Rectal smooth muscle tissue (tissue), 1 donor: ENCODE measurements at regions not wholly inside any gene's neighbourhood (a gene's known extent, or its start where the extent isn't known, plus 50 kb on each side); places are given as distances from the start of the nearest gene placed in this dataset.

Experiments
- H3K27ac ChIP-seq: one replicate; pipeline ENCODE4 v1.7.0; 2013; ENCODE audit warnings: low read depth, low read length, inconsistent platforms
- H3K27me3 ChIP-seq: one replicate; pipeline ENCODE4 v1.7.0; 2013; ENCODE audit warnings: low read length; ENCODE audit not compliant: control insufficient read depth, insufficient read depth
- H3K36me3 ChIP-seq: one replicate; pipeline ENCODE4 v1.7.0; 2013; ENCODE audit warnings: low read length; ENCODE audit not compliant: control insufficient read depth, insufficient read depth
- H3K4me1 ChIP-seq: one replicate; pipeline ENCODE4 v1.7.0; 2013; ENCODE audit warnings: low read length; ENCODE audit not compliant: control insufficient read depth, insufficient read depth
- H3K4me3 ChIP-seq: one replicate; pipeline ENCODE4 v1.7.0; 2013; ENCODE audit warnings: low read length
- H3K9ac ChIP-seq: one replicate; pipeline ENCODE4 v1.7.0; 2013; ENCODE audit warnings: low read length

DNA sequence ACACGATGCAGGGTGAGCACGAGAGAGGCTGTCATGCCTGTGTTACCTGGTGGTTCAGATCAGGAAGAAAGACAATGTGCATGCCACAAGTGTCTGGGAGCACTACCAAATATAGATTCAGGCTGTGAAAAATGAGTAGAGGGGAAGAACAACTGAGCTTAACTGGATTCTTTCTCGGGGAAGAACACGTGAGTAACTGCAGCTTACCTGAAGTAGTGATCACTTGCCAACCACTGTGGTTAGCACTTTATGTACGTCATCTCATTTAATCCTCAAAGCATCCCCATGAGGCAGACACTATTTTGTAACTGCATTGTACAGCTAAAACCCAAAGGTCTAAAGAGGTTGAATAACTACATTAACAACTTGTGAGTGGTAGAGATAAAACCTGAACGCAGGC is 746.2 kb downstream of the TUSC7 start:
- Histone ChIP-seq H3K27ac (no peak overlapping the region), H3K27me3 (no peaks in the 10 kb centered on the region), H3K4me3 (no peak overlapping the region), H3K36me3 (no peaks in the 10 kb centered on the region), H3K4me1 (no peaks in the 10 kb centered on the region), H3K9ac (no peak overlapping the region)

- H3K27ac ChIP-seq = no peak overlapping the region
- H3K36me3 ChIP-seq = no peaks in the 10 kb centered on the region
- no peaks in the 10 kb centered on the region for H3K27me3 ChIP-seq
- H3K4me3 ChIP-seq = no peak overlapping the region
- H3K4me1 ChIP-seq = no peaks in the 10 kb centered on the region
- no peak overlapping the region for H3K9ac ChIP-seq
Measured at GRCh38 chr3:117463276-117464115, 753.9 kb downstream of the TUSC7 start.

- Histone ChIP-seq H3K4me1 (no peaks in the 10 kb centered on the region), H3K27ac (no peak overlapping the region), H3K27me3 (no peaks in the 10 kb centered on the region), H3K9ac (no peak overlapping the region), H3K36me3 (no peaks in the 10 kb centered on the region), H3K4me3 (no peak overlapping the region)
Measured at GRCh38 chr3:117471831-117472230, 762.3 kb downstream of the TUSC7 start.

- Histone ChIP-seq H3K36me3 (no peaks in the 10 kb centered on the region), H3K27ac (no peak overlapping the region), H3K9ac (no peak overlapping the region), H3K4me1 (no peaks in the 10 kb centered on the region), H3K4me3 (no peak overlapping the region), H3K27me3 (no peaks in the 10 kb centered on the region)
Measured at GRCh38 chr3:117473981-117474538, 764.5 kb downstream of the TUSC7 start.

- Histone ChIP-seq H3K4me3 (no peak overlapping the region), H3K4me1 (no peaks in the 10 kb centered on the region), H3K27me3 (no peaks in the 10 kb centered on the region), H3K27ac (no peak overlapping the region), H3K36me3 (no peaks in the 10 kb centered on the region), H3K9ac (no peak overlapping the region)
Measured at GRCh38 chr3:117476572-117476971, 767.0 kb downstream of the TUSC7 start.

DNA sequence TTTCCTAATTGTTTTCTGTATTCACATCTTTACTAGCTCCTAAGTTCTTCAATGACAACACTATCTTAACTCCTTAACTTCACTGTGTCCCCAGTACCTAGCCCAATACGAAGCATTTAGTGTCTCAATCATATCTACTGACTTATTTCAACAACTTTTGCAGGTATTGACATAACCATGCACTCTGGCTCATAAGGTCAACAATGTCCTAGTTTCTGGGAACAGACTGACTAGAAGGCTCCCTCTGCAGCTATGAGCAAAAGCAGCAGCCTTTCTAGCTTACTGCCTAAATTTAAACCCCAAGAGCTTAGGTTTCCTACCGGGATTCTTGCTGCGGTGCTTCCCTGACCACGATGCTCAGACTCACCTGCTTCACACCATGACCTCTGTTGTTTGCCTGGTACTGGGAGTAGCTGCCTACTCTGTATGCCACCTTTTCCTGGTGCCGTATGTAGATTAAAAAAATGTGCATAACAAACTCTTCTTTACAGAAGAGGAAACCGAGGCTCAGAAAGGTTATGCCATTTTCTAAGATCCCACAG is 767.7 kb downstream of the TUSC7 start:
- H3K4me1 ChIP-seq = no peaks in the 10 kb centered on the region
- no peak overlapping the region for H3K4me3 ChIP-seq
- H3K36me3 ChIP-seq = no peaks in the 10 kb centered on the region
- H3K9ac ChIP-seq = no peak overlapping the region
- no peaks in the 10 kb centered on the region for H3K27me3 ChIP-seq
- H3K27ac ChIP-seq = no peak overlapping the region

- H3K27ac ChIP-seq = no peak overlapping the region
- H3K27me3 ChIP-seq = no peaks in the 10 kb centered on the region
- H3K4me1 ChIP-seq = no peaks in the 10 kb centered on the region
- H3K36me3 ChIP-seq = no peaks in the 10 kb centered on the region
- no peak overlapping the region for H3K9ac ChIP-seq
- no peak overlapping the region for H3K4me3 ChIP-seq
Measured at GRCh38 chr3:117479095-117479494, 769.5 kb downstream of the TUSC7 start.

- H3K4me1 ChIP-seq = no peaks in the 10 kb centered on the region
Measured at GRCh38 chr3:117480525-117480924, 770.9 kb downstream of the TUSC7 start.

GRCh38 chr3:117480972-117481371 is 771.4 kb downstream of the TUSC7 start:
- Histone ChIP-seq H3K27ac (no peak overlapping the region), H3K9ac (no peak overlapping the region), H3K36me3 (no peaks in the 10 kb centered on the region), H3K4me3 (no peak overlapping the region), H3K27me3 (no peaks in the 10 kb centered on the region), H3K4me1 (no peaks in the 10 kb centered on the region)

More at GRCh38 chr3:117480525-117480924, 770.9 kb downstream of the TUSC7 start:
- H3K27ac ChIP-seq = no peak overlapping the region
- no peaks in the 10 kb centered on the region for H3K36me3 ChIP-seq
- H3K4me3 ChIP-seq = no peak overlapping the region
- no peak overlapping the region for H3K9ac ChIP-seq
- no peaks in the 10 kb centered on the region for H3K27me3 ChIP-seq

DNA sequence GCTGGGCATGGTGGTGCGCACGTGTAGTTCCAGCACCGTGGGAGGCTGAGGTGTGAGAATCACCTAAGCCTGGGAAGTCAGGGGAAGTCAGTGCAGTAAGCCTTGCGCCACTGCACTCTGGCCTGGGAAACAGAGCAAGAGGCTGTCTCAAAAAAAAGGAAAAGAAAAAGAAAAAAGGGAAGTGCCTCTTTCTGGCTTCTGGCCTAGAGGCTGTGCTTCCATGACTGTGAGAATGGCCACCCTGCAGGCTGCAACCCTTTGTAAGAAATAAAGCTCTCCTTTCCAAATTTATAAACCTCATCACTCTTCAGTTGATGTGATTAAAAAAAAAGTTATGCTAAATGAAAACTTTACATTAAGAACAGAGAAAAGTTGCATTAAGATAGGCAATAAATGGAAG is 774.3 kb downstream of the TUSC7 start:
- Histone ChIP-seq H3K36me3 (no peaks in the 10 kb centered on the region), H3K9ac (no peak overlapping the region), H3K27ac (no peak overlapping the region), H3K4me1 (no peaks in the 10 kb centered on the region), H3K4me3 (no peak overlapping the region), H3K27me3 (no peaks in the 10 kb centered on the region)

DNA sequence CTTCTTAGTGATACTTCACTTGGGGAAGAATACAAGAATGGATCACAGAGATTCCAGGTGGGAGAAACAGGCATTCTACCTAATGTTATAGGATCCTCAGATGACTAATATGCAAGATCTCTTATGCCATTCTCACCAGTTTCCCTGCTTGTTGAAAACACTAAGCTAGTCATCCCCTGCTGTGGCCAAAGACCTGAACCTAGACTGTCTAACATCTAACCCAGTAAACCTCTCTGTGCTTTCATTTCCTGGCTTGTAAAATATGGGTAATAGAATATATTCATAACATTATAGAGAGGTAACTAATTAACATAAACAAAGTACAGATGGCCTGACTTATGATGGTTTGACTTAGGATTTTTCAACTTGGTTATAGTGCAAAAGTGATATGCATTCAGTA is 776.3 kb downstream of the TUSC7 start:
- Histone ChIP-seq H3K27ac (no peak overlapping the region), H3K9ac (no peak overlapping the region), H3K36me3 (no peaks in the 10 kb centered on the region), H3K27me3 (no peaks in the 10 kb centered on the region), H3K4me3 (no peak overlapping the region), H3K4me1 (no peaks in the 10 kb centered on the region)

GRCh38 chr3:117486719-117487716 is 777.4 kb downstream of the TUSC7 start:
- Histone ChIP-seq H3K36me3 (no peaks in the 10 kb centered on the region), H3K4me3 (no peak overlapping the region), H3K27me3 (no peaks in the 10 kb centered on the region), H3K4me1 (no peaks in the 10 kb centered on the region), H3K9ac (no peak overlapping the region), H3K27ac (no peak overlapping the region)
